ENCODE measurements at regions not wholly inside any gene's neighbourhood (a gene's known extent, or its start where the extent isn't known, plus 50 kb on each side); places are given as distances from the start of the nearest gene placed in this dataset.

DNA sequence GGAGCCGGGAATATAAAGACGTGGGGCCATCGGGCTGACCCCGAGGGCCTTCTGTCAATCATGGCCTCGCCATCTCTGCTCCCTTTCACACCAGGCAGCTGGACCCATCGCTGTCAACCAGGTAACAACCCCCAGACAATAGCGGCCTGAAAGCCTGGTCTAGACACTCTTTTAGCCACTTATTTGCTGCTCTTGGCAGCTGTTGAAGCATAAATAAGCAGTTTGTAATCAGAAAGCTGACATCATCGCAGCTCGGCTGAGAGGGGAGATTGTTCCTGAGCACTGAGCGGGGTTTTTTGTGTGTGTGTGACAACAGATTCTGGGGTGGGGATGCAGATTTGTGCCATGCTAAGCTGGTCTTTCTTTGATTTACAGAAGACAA is 423.6 kb upstream of the POU3F3 start:
- TF ChIP-seq, protein P1, sequence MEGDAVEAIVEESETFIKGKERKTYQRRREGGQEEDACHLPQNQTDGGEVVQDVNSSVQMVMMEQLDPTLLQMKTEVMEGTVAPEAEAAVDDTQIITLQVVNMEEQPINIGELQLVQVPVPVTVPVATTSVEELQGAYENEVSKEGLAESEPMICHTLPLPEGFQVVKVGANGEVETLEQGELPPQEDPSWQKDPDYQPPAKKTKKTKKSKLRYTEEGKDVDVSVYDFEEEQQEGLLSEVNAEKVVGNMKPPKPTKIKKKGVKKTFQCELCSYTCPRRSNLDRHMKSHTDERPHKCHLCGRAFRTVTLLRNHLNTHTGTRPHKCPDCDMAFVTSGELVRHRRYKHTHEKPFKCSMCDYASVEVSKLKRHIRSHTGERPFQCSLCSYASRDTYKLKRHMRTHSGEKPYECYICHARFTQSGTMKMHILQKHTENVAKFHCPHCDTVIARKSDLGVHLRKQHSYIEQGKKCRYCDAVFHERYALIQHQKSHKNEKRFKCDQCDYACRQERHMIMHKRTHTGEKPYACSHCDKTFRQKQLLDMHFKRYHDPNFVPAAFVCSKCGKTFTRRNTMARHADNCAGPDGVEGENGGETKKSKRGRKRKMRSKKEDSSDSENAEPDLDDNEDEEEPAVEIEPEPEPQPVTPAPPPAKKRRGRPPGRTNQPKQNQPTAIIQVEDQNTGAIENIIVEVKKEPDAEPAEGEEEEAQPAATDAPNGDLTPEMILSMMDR (IDR thresholded peaks at IDR 0.05) = no peak
- no peak for TF ChIP-seq POLR2A (IDR thresholded peaks at IDR 0.05)
